Lung (tissue), 11 donors: ENCODE measurements at regions not wholly inside any gene's neighbourhood (a gene's known extent, or its start where the extent isn't known, plus 50 kb on each side); places are given as distances from the start of the nearest gene placed in this dataset.

Experiments used
- ATAC-seq: fragments of 200-7000 bp; cut with Tn5 transposase; one replicate; pipeline ENCODE4 v1.9.1; 2020; ENCODE audit warnings: moderate number of reproducible peaks; ENCODE audit not compliant: insufficient read depth, low FRiP score
- DNase-seq, 3 donors: peaks; one replicate each; pipeline ENCODE4 v3.0.0-alpha.2; 2013 to 2017
- H3K27ac ChIP-seq, 2 donors: one replicate each; pipeline ENCODE4 v1.5.1; 2013; ENCODE audit warnings: mild to moderate bottlenecking in 2 of 2, moderate library complexity in 2 of 2, control low read depth in 1 of 2, inconsistent platforms in 1 of 2, low read depth in 1 of 2, low read length in 1 of 2
- H3K27me3 ChIP-seq, 3 donors: one replicate each; pipeline ENCODE4 v1.5.1; 2013; ENCODE audit warnings: low read length in 2 of 3; ENCODE audit not compliant: control insufficient read depth in 3 of 3, insufficient read depth in 3 of 3
- H3K36me3 ChIP-seq, 4 donors: one replicate each; pipeline ENCODE4 v1.5.1; 2013; ENCODE audit warnings: low read length in 4 of 4, mild to moderate bottlenecking in 1 of 4, moderate library complexity in 1 of 4; ENCODE audit not compliant: control insufficient read depth in 4 of 4, insufficient read depth in 4 of 4
- H3K4me1 ChIP-seq, 5 donors: one replicate each; pipeline ENCODE4 v1.5.1; 2013; ENCODE audit warnings: low read length in 5 of 5, mild to moderate bottlenecking in 2 of 5, moderate library complexity in 1 of 5; ENCODE audit not compliant: control insufficient read depth in 5 of 5, insufficient read depth in 5 of 5
- H3K4me3 ChIP-seq: one replicate; pipeline ENCODE4 v1.5.1; 2013; ENCODE audit warnings: mild to moderate bottlenecking, control low read depth, moderate library complexity
- H3K9ac ChIP-seq, 2 donors: one replicate each; pipeline ENCODE4 v1.5.1; 2013; ENCODE audit warnings: low read length in 2 of 2, control low read depth in 1 of 2; ENCODE audit not compliant: insufficient read depth in 1 of 2
- H3K9me3 ChIP-seq, 4 donors: one replicate each; pipeline ENCODE4 v1.5.1; 2013; ENCODE audit warnings: low read length in 3 of 4, mild to moderate bottlenecking in 1 of 4, moderate library complexity in 1 of 4; ENCODE audit not compliant: control insufficient read depth in 4 of 4, insufficient read depth in 3 of 4
- CTCF ChIP-seq: IDR thresholded peaks from 2 replicates; pipeline ENCODE4 v1.5.1; 2012; ENCODE audit warnings: mild to moderate bottlenecking; ENCODE audit errors: control extremely low read depth, extremely low read depth
- WGBS, 2 donors: extraction: QIAGEN DNeasy Blood & Tissue Kit; methylation state at CpG; one replicate each; pipeline ENCODE4 v1.1.7; 2013; 5-methylcytosine and 5-hydroxymethylcytosine counted together
- donor health status: control.
- donor health status: control.
- donor health status: Bipolar disorder and iron deficiency.
- donor health status: healthy.
- donor health status: DM: yes; HTN: yes; CAD: no.

DNA sequence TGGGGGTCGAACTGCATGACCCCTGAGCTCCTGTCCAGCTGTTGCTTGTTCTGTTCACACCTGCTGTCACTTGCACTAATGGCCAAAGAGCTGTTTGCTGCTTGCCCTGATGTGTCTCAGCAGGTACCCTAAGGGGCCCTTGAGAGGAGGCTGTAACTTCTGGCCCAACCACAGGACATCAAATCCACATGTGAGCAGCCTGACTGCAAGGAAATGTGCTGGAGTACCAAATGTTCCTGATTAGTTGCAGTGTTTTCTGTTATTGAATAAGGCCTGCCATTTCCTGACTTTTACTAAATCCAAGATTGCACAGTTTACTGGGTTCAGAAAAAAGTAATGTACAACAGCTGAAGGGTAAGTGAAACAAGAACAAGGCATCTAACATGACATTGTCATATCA lies 91.7 kb upstream of the IL6 start:
- peak overlapping the region in 1 of 2 donors; percentile 3 for H3K27ac ChIP-seq
- ATAC-seq (no peak), DNase-seq (no peak)
- H3K4me3 ChIP-seq, result no peak overlapping the region
- H3K27me3 ChIP-seq, result no peaks in the 10 kb centered on the region
- no peaks in the 10 kb centered on the region for H3K36me3 ChIP-seq
- TF ChIP-seq CTCF, result no peak
- H3K9ac ChIP-seq, result no peak overlapping the region
- peaks cover 0 to 3% (median 2%) of the 10 kb centered on the region in 5 donors for H3K4me1 ChIP-seq
- 80 to 81% methylated on average over 1 of the region's 1 CpG for WGBS, 2 donors
- H3K9me3 ChIP-seq, result no peaks in the 10 kb centered on the region

DNA sequence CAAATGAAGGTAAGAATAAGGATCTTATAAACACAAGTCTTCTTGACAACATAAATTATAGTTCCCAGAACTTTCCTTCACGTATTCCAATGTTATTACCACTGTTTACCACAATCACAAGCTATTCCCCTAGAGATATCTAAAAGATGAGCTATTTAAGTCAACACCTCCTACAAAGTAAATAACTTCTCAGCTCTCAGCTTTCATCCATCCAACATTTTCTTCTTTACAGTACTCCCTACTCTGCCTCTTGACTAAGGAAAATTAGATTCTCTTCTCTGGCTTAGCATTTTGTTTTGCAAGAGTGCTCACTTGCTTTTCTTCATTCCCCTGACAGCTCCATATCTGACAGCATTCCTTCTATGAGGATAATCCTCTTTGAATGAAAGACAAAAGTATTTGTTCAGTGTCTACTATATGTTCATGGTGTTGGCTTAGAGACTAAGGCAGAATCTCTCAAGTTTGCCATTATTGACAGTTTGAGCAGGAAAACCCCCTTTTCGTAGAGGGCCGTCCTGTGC lies 93.0 kb upstream of the IL6 start:
- 79% methylated on average over 3 of the region's 3 CpGs for WGBS, 2 donors
- H3K4me3 ChIP-seq, result no peak overlapping the region
- TF ChIP-seq CTCF, result no peak
- H3K36me3 ChIP-seq, result no peaks in the 10 kb centered on the region
- H3K4me1 ChIP-seq, result peaks cover 0 to 5% (median 3%) of the 10 kb centered on the region in 5 donors
- H3K27me3 ChIP-seq, result no peaks in the 10 kb centered on the region
- no peak overlapping the region for H3K9ac ChIP-seq
- H3K27ac ChIP-seq, result no peak overlapping the region
- DNase-seq, result no peak
- no peak for ATAC-seq
- no peaks in the 10 kb centered on the region for H3K9me3 ChIP-seq

DNA sequence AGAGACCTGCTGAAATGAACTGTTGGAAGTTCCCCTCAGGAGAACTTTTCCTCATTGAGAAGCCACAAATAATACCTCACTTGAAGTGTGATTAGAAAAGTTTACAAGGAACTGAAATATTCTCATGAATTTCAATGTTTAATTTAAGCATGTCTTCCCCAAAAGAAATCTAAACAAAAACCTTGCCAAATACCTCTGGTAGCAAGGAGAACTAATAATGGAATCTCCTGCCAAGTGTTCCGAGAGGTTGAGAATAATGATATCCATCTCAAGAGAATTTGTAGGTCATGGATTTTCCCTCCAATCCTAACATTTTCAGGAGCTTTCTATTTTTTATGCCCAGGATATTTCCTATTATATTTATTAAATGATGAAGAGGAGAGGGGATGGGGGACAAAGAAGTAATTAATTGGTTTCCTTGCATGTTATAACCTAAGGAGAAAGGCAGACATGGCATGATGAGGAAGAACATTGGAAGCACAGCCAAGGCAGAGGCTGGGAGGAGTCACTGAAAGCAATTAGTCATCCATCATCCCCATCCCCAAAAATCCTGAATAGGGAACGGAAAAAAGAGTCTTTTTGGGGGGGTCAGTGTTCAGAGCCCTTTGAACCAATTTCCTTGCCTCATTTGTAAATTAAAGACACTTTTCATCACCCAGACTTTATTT lies 93.6 kb upstream of the IL6 start:
- 70 to 76% methylated on average over 2 of the region's 2 CpGs for WGBS, 2 donors
- H3K9ac ChIP-seq, result no peak overlapping the region
- H3K36me3 ChIP-seq, result no peaks in the 10 kb centered on the region
- no peak for DNase-seq
- H3K4me1 ChIP-seq, result peaks cover 0 to 9% (median 3%) of the 10 kb centered on the region in 5 donors
- H3K4me3 ChIP-seq, result no peak overlapping the region
- no peak for ATAC-seq
- no peaks in the 10 kb centered on the region for H3K27me3 ChIP-seq
- H3K9me3 ChIP-seq, result no peaks in the 10 kb centered on the region
- TF ChIP-seq CTCF, result no peak
- H3K27ac ChIP-seq, result no peak overlapping the region
